Mucosa of rectum (tissue), 2 donors: ENCODE measurements at regions not wholly inside any gene's neighbourhood (a gene's known extent, or its start where the extent isn't known, plus 50 kb on each side); places are given as distances from the start of the nearest gene placed in this dataset.
"Not testable (repeated sequence)": the region's sequence is repeated elsewhere in the genome, so short reads cannot be mapped to it uniquely, and the experiment has no call there.

Experiments
- H3K27ac ChIP-seq, 2 donors: one replicate each; pipeline ENCODE4 v1.7.0; 2013; ENCODE audit warnings: inconsistent platforms in 2 of 2, low read depth in 2 of 2, low read length in 2 of 2
- H3K27me3 ChIP-seq, 2 donors: one replicate each; pipeline ENCODE4 v1.7.0; 2013; ENCODE audit warnings: low read length in 2 of 2; ENCODE audit not compliant: control insufficient read depth in 2 of 2, insufficient read depth in 2 of 2
- H3K36me3 ChIP-seq, 2 donors: one replicate each; pipeline ENCODE4 v1.7.0; 2013; ENCODE audit warnings: low read length in 2 of 2; ENCODE audit not compliant: control insufficient read depth in 2 of 2, insufficient read depth in 2 of 2
- H3K4me1 ChIP-seq, 2 donors: one replicate each; pipeline ENCODE4 v1.7.0; 2013; ENCODE audit warnings: low read length in 2 of 2, mild to moderate bottlenecking in 1 of 2; ENCODE audit not compliant: control insufficient read depth in 2 of 2, insufficient read depth in 2 of 2
- H3K4me3 ChIP-seq, 2 donors: one replicate each; pipeline ENCODE4 v1.7.0; 2013; ENCODE audit warnings: low read length in 2 of 2
- H3K9ac ChIP-seq, 2 donors: one replicate each; pipeline ENCODE4 v1.7.0; 2013; ENCODE audit warnings: low read length in 2 of 2, low read depth in 1 of 2, mild to moderate bottlenecking in 1 of 2
- H3K9me3 ChIP-seq, 2 donors: one replicate each; pipeline ENCODE4 v1.7.0; 2013; ENCODE audit warnings: low read length in 2 of 2; ENCODE audit not compliant: control insufficient read depth in 2 of 2
- donor health status: healthy.
- donor health status: Normal muscosa, but diverticular disease.

- H3K9me3 ChIP-seq, H3K4me1 ChIP-seq, H3K9ac ChIP-seq, H3K36me3 ChIP-seq, H3K27ac ChIP-seq, H3K4me3 ChIP-seq, H3K27me3 ChIP-seq: not testable (repeated sequence)
Measured at GRCh38 chr2:89856305-89856704, 1164.8 kb downstream of the RPIA start.

GRCh38 chr2:89862164-89862563, 1170.7 kb downstream of the RPIA start:
- not testable (repeated sequence) for H3K36me3 ChIP-seq, H3K27me3 ChIP-seq, H3K9ac ChIP-seq, H3K4me3 ChIP-seq, H3K9me3 ChIP-seq, H3K4me1 ChIP-seq, H3K27ac ChIP-seq

GRCh38 chr2:89863209-89863608, 1171.7 kb downstream of the RPIA start:
- not testable (repeated sequence) for H3K4me3 ChIP-seq, H3K27me3 ChIP-seq, H3K9ac ChIP-seq, H3K4me1 ChIP-seq, H3K36me3 ChIP-seq, H3K9me3 ChIP-seq, H3K27ac ChIP-seq

GRCh38 chr2:89874810-89875595, 1183.5 kb downstream of the RPIA start:
- not testable (repeated sequence) for H3K27ac ChIP-seq, H3K4me1 ChIP-seq, H3K4me3 ChIP-seq, H3K9ac ChIP-seq, H3K27me3 ChIP-seq, H3K36me3 ChIP-seq, H3K9me3 ChIP-seq

- not testable (repeated sequence) for H3K4me1 ChIP-seq, H3K36me3 ChIP-seq, H3K9me3 ChIP-seq, H3K27ac ChIP-seq, H3K9ac ChIP-seq, H3K27me3 ChIP-seq, H3K4me3 ChIP-seq
Measured at GRCh38 chr2:89876445-89876844, 1185.0 kb downstream of the RPIA start.

- not testable (repeated sequence) for H3K36me3 ChIP-seq, H3K27me3 ChIP-seq, H3K9ac ChIP-seq
Measured at GRCh38 chr2:89876878-89877277, 1185.4 kb downstream of the RPIA start.

GRCh38 chr2:89882880-89883279, 1191.4 kb downstream of the RPIA start:
- H3K36me3 ChIP-seq, H3K27me3 ChIP-seq, H3K4me1 ChIP-seq, H3K9ac ChIP-seq, H3K27ac ChIP-seq, H3K4me3 ChIP-seq, H3K9me3 ChIP-seq: not testable (repeated sequence)

More at GRCh38 chr2:89876878-89877277, 1185.4 kb downstream of the RPIA start:
- H3K27ac ChIP-seq, H3K9me3 ChIP-seq, H3K4me3 ChIP-seq, H3K4me1 ChIP-seq: not testable (repeated sequence)

- not testable (repeated sequence) for H3K9ac ChIP-seq, H3K27ac ChIP-seq, H3K4me3 ChIP-seq, H3K27me3 ChIP-seq, H3K4me1 ChIP-seq, H3K9me3 ChIP-seq, H3K36me3 ChIP-seq
Measured at GRCh38 chr2:89883624-89884023, 1192.2 kb downstream of the RPIA start.

- H3K4me1 ChIP-seq, H3K9me3 ChIP-seq, H3K4me3 ChIP-seq, H3K36me3 ChIP-seq, H3K9ac ChIP-seq, H3K27ac ChIP-seq, H3K27me3 ChIP-seq: not testable (repeated sequence)
Measured at GRCh38 chr2:89885071-89885470, 1193.6 kb downstream of the RPIA start.

GRCh38 chr2:89888693-89889092, 1197.2 kb downstream of the RPIA start:
- not testable (repeated sequence) for H3K27me3 ChIP-seq, H3K4me1 ChIP-seq, H3K4me3 ChIP-seq, H3K27ac ChIP-seq, H3K9ac ChIP-seq, H3K9me3 ChIP-seq, H3K36me3 ChIP-seq
